AML-193 (cell line): ENCODE measurements at regions not wholly inside any gene's neighbourhood (a gene's known extent, or its start where the extent isn't known, plus 50 kb on each side); places are given as distances from the start of the nearest gene placed in this dataset.

Source experiments
- DNase-seq, 2 experiments: peaks; one replicate each; lab custom pipeline; 2025; lab: John Stamatoyannopoulos, UW

DNA sequence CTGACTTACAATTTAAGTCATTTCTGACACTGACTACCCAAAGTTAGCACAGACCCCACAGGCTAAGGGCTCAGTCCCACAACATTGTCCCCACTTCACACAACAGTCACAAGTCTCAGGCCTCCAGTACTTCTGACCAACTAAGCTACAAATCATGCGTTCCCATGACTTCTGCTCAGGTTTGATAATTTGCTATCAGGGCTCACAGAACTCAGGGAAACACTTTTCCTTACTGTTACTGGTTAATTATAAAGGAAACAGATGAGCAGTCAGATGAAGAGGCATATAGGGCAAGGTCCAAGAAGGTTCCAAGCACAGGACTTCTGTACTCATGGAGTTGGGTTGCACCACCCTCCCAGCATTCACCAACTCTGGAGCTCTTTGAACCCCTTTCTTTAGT is 151.2 kb upstream of the TNR start:
- DNase-seq, result no peak

DNA sequence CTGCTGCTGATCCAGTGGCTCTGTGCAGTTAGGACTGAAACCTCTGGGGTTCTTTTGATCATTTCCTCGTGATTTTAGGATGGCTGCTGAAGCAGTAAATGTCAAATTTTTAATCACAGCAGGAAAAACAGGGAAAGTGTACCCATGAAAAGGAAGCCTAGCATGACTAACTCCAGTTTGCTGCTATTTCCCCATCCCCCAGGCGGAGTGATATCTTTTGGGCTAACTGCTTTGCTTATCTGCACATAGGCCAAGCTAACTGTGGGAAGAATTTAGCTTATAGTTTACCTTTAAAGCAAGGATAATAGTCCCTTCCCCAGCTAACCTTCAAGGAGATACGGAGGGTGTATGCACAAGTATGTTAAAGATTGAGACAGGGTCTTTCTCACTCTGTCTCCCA is 149.8 kb upstream of the TNR start:
- no peak for DNase-seq

- no peak for DNase-seq
Measured at GRCh38 chr1:175892686-175893085, 149.3 kb upstream of the TNR start.

GRCh38 chr1:175891783-175892309 is 148.5 kb upstream of the TNR start:
- no peak for DNase-seq

GRCh38 chr1:175890958-175891357 is 147.6 kb upstream of the TNR start:
- no peak for DNase-seq

GRCh38 chr1:175889848-175890247 is 146.5 kb upstream of the TNR start:
- DNase-seq, result no peak

DNA sequence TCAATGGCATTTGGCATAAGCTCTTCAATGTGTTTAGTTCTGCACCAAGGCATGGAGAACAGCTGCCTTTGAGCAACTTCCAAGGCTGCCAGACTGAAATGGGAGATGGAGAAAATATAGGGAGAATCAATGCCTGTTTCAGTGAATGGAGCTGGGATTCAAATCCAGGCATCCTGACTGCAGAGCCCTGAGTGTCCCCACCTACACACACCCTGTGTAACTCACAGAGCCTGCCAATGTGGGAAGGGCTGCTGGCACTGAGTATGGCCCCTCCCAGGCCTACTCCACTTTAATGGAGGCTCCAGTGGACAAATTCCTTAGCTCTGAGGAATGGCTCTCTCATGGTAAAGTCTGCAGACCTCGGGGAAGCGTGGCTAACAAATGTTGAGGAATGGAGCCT is 145.6 kb upstream of the TNR start:
- DNase-seq, result no peak

DNA sequence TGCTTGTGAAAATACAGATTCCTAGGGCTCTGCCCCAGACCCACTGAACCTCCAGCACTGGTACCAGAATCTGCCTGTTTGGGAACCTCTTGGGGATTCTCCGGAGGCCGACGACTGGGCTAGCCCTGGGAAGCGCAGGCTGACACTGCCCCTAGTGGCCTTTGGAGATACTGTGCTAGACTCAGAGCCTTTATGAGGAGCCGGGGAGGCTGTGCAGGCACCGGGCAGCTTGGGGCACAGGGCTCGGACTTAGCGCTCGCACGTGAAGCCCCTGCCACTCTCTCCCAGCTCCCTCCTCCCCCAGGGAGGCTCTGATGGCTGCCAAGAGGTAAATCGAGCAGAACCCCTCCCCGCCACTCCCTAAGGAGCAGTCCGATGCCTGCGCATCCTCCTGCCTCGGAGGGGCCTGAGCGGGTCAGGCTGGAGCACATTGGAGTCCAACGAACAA is 144.6 kb upstream of the TNR start:
- peak; percentile 7 to 14 for DNase-seq

GRCh38 chr1:175887521-175887920 is 144.1 kb upstream of the TNR start:
- DNase-seq, result no peak

- no peak for DNase-seq
Measured at GRCh38 chr1:175885326-175885725, 141.9 kb upstream of the TNR start.

DNA sequence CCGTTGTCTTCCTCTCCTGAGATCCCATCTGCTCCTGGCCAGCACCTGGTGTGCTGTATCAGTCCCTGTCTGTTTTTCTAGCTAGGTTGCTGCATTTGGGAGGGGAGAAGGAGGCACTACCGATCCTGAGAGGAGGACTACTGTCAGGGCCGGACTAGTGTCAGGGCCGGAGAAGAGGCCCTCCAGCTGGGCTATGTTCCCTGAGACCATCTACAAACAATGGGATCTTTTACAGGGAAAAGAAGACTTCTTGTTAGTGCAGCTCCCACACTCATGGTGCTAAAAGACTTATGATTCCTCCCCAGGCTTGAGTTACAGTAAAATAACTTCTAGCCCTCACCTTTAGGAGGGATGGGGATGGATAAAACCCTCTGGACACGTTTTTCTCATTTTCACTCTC is 141.0 kb upstream of the TNR start:
- DNase-seq, result no peak

- DNase-seq, result no peak
Measured at GRCh38 chr1:175882192-175882591, 138.8 kb upstream of the TNR start.

DNA sequence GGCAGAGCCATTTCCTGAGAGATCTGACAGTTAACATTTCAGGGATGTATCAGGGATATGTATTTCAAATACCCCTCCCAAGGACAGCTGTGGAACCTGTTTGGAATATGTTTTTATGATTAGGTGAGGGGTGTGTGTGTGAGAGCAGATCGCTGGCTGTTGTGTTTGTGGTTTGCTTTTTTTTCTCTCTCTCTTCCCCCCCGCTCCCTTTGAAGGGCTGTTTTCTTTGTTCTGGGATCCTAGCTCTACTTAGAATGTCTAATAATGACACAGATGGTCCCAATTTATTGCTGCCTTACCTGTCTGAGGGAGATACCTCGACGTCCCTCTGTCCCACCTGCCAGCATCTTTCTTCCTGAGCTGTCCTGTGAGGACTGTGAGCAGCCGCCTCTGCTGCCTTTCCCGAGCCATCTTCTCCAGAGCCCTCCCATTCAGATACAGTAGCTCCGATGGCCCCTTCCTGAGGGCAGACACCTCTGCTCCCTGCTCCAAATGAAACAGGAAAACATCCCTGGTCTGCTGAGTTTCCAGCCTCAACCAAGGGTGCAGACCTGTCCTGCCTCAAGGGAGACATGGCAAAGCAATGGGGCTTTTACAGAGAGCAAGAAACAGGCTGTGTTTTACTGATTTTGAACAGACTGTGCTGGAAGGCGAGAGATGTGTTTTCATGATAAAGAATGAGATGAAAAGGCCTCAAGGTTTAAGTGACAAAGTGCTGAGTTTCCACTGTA is 138.0 kb upstream of the TNR start:
- no peak for DNase-seq

- DNase-seq, result no peak
Measured at GRCh38 chr1:175878775-175879174, 135.4 kb upstream of the TNR start.

DNA sequence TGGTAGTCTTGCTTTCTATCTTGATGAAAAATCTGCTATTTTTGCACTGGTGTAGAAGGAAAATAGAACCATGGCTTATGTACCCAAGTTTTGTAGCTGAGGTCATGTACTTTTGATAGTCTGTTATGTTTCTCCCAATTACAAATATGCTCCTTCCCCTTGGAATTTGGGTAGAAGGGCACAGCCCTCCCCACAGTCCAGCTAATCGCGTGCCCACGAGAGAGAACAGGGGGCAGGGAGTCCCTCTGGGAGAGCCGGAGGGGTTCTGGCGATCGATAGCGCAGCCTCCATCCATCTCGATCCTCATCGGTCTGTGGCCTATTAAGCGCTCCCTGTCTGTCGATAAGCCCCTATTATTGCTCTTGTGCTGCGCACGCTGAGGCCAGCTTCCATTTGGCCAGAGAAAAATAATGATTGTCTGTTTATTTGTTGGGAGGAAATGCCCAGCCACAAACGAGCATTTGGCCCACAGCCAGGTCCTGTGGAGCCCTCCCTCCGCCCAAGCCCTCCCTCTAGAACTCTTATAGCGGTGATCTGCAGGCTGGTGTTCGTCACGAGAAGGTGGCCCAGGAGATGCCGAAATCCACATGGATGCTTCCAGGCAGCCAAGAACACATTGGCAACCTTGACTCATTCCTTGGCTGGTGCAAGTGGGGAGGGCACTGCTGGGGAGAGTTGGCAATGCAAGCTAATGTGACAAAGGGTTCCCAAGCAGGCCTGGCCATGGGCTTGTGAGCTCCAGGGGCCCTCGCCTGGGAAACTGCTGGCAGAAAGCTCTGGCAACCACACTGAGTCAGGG is 134.7 kb upstream of the TNR start:
- no peak for DNase-seq

- no peak for DNase-seq
Measured at GRCh38 chr1:175875556-175875955, 132.2 kb upstream of the TNR start.

- DNase-seq, result no peak
Measured at GRCh38 chr1:175874081-175874480, 130.7 kb upstream of the TNR start.

DNA sequence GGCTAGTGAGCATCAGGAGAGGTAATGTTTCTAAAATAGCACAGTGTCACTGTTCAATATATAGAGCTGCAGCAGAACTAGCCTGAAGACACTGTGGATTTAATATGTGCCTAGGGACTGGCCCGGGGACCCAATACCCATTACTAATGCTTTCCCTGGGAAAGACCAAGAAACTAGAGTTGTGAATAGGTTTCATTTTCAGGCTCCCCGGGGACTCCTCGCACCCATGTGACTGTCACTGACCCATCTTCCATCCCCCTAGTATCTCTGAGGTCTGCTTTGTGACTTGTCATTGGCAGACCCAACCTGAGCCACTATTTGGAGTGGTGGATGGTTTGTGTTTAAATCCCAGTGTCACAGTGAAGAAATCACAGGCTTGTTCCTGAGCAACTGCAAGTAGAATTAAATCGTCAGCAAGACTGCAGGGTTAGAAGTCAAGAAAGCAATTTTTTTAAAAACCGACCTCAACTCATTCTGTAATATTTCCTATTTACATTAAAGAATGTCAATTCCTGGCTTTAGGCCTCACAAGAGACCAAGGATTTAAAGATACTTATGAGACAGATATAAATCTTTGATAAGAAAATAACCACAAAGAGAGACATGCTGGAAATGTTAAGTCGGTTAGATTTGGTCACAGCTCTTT is 130.0 kb upstream of the TNR start:
- no peak for DNase-seq

DNA sequence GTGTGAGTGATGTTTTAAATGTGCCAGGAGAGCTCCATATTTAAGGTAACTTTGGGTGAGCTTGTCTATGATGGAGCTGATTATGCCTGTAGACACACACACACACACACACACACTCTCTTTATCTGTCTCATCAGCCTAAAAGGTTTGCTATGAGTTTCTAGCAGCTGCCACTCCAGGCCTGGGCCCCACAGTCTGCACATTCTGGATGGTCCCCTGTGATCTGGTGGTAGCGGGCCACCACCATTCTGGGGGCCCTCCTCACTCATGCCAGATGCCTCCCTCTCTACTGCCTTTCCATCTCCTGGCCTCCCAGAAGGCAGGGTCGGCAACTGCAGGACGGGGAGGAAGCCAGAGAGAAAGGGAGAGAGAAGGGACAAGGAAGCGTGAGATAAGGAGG is 129.2 kb upstream of the TNR start:
- DNase-seq, result no peak

GRCh38 chr1:175871647-175872046 is 128.3 kb upstream of the TNR start:
- DNase-seq, result no peak

DNA sequence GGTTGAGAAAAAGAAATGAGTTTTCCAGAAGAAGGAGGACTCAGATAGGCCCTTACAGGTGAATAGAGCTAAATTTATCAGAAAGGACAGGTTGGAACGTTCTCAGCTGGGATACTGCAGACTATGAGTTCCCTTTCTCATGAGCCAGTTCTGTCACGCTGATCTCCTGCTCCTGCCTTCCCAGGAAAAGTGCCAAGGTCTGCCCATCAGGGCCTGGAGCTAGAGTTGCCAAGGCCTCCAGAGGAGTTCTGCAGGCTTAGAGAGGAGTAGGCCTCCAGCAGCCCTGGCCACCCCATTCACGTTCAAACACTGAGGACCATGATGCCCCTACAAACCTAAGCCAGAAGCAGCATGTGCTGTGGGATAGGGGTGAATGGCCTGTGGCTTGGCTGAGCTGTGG is 126.8 kb upstream of the TNR start:
- no peak for DNase-seq

DNA sequence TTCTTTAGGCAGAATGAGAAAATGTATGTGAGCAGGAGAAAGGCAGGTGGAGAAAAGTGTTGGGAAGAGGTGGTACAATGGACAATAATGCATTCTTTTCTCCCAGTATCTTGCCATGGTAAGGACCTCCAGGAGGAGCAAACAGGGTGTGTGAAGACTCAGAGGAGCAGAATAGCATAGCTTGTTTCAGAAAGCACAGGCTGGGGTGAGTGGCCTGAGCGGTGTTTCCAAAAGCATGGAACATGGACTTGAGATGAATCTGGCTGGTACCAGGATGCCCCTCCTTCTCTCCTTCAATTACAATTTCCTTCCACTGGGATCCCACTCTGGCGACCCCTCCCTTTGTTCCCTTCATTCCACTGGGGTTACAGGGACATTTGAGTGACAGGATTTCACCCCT is 123.4 kb upstream of the TNR start:
- no peak for DNase-seq
